ENCODE measurements at regions not wholly inside any gene's neighbourhood (a gene's known extent, or its start where the extent isn't known, plus 50 kb on each side); places are given as distances from the start of the nearest gene placed in this dataset.

DNA sequence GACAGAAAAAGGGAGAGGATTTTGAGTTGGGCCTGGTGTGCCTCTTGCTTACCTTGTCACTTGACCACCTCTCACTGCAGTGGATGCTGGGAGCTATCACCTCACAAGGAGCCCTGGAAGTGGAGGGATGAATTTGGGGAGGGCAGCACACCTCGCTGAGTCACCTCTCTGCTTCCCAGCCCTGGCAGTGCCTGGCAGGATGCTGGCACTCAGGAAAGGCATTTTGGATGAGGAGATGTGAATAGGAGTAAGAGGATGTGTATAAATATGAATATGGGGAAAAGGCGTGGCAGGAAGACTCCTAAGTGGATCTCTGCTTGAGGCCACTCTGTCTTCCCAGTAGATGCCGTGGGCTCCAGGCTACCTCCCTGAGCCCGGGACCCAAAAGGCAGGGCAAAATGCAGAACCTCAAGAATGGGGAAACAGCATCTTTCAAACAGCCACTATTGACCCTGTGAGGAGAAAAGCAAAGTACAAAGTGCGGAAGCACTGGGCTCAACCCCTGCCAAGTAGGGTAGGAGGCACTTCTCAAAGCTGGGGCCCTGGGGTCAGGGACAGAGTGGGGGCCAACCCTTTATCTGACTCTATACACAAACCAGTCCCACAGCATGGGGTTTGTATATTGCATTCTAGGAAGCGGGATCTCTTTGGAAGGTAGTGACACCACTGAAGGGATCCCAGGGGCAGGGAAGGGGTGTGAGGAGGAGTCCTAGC, 164.5 kb upstream of the GLI2 start:
- Histone ChIP-seq H3K9me3 (no peaks in the 10 kb centered on the region), H3K27me3 (no peaks in the 10 kb centered on the region), H3K4me3 (replicated peaks in 1 of 3) (no peak overlapping the region), H3K4me1 (peaks cover 18 to 27% of the 10 kb centered on the region in 2 donors), H3K36me3 (no peaks in the 10 kb centered on the region), H3K27ac (no peak overlapping the region)
- DNase-seq, result no peak
- intact Hi-C loops (cut with DNase I), result no loop called here
- 88 to 93% methylated on average over 6 of the region's 6 CpGs for WGBS, 2 donors
- TF ChIP-seq, protein P1, sequence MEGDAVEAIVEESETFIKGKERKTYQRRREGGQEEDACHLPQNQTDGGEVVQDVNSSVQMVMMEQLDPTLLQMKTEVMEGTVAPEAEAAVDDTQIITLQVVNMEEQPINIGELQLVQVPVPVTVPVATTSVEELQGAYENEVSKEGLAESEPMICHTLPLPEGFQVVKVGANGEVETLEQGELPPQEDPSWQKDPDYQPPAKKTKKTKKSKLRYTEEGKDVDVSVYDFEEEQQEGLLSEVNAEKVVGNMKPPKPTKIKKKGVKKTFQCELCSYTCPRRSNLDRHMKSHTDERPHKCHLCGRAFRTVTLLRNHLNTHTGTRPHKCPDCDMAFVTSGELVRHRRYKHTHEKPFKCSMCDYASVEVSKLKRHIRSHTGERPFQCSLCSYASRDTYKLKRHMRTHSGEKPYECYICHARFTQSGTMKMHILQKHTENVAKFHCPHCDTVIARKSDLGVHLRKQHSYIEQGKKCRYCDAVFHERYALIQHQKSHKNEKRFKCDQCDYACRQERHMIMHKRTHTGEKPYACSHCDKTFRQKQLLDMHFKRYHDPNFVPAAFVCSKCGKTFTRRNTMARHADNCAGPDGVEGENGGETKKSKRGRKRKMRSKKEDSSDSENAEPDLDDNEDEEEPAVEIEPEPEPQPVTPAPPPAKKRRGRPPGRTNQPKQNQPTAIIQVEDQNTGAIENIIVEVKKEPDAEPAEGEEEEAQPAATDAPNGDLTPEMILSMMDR (IDR thresholded peaks at IDR 0.05), result no peak
- TF ChIP-seq POLR2A (IDR thresholded peaks at IDR 0.05), result no peak

DNA sequence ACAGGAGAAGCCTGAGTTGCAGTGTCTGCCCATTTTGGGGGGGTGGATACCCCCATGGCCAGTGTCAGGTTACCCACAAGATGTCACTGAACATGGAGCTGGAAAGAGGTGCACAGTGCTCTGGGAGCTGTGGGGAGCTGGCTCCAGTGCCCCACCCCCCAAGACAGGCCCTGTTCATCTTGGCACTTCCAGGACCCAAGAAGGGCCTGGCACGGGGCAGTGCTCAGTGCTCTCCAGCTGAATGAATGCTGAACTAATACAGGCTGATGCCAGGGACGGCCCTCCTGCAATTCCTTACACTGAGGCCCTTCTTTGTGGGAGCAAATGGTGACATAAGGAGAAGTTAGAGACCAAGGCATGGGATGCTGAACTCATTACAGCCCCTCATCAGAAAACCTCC, 163.4 kb upstream of the GLI2 start:
- H3K27me3 ChIP-seq, result no peaks in the 10 kb centered on the region
- no peak overlapping the region for H3K27ac ChIP-seq
- no peaks in the 10 kb centered on the region for H3K9me3 ChIP-seq
- H3K4me1 ChIP-seq, result peaks cover 17 to 24% of the 10 kb centered on the region in 2 donors
- no peaks in the 10 kb centered on the region for H3K36me3 ChIP-seq
- 35% methylated on average over 2 of the region's 2 CpGs; no CpG with 5 or more reads in 1 of the 2 donors for WGBS, 2 donors
- DNase-seq, result no peak
- H3K4me3 ChIP-seq (replicated peaks in 1 of 3), result no peak overlapping the region
- TF ChIP-seq, protein P1 (IDR thresholded peaks at IDR 0.05), result no peak
- no peak for TF ChIP-seq POLR2A (IDR thresholded peaks at IDR 0.05)
- intact Hi-C loops (cut with DNase I), result no loop called here

DNA sequence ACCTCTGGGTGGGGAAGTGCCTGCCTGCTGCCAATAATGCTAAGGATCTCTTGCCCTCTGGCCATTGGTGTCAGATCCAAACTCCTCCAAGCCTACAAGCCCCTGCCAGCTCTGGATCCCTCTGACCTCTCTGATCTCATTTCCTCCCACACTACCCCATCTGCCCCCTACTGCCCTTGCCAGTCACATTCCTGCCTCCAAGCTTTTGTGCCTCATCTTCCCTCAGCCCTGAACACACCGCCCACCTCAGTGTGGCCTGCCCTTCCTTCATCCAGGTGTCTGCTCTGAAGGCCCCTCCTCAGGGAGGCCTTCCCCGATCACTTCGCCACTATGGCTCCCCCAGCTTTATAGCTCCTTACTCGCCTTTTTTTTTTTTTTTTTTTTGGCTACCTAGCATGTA, 161.0 kb upstream of the GLI2 start:
- WGBS, 2 donors, result 90 to 93% methylated on average over 4 of the region's 4 CpGs
- intact Hi-C loops (cut with DNase I), result no loop called here
- no peak for TF ChIP-seq POLR2A (IDR thresholded peaks at IDR 0.05)
- TF ChIP-seq, protein P1 (IDR thresholded peaks at IDR 0.05), result no peak

DNA sequence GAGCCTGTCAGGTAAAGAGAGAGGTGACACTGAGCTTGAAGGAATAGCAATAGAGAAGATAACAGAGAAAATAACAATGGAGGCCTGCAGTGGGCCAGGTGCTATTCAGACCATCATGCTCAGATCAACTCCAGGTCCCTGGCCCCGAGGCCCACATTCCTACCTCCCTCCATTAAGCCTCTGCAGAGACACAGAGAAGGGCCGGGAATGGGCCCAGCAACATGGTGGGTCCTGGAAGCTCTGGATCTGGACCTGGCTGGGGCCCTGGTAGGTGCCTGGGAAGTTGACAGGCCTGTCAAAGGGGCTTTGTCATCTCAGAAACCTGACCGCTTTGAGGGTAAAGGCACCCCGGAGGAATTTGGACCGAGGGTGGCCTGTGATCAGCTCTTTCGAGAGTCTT, 159.7 kb upstream of the GLI2 start:
- H3K27me3 ChIP-seq, result no peaks in the 10 kb centered on the region
- H3K4me1 ChIP-seq, result peaks cover 9 to 10% of the 10 kb centered on the region in 2 donors
- WGBS, 2 donors, result 97% methylated on average over 6 of the region's 6 CpGs
- no peaks in the 10 kb centered on the region for H3K36me3 ChIP-seq
- no peak for DNase-seq
- TF ChIP-seq, protein P1 (IDR thresholded peaks at IDR 0.05), result no peak
- TF ChIP-seq POLR2A (IDR thresholded peaks at IDR 0.05), result no peak
- intact Hi-C loops (cut with DNase I), result no loop called here
- H3K27ac ChIP-seq, result no peak overlapping the region
- H3K9me3 ChIP-seq, result no peaks in the 10 kb centered on the region
- no peak overlapping the region for H3K4me3 ChIP-seq (replicated peaks in 1 of 3)

More for the DNA sequence above, 161.0 kb upstream of the GLI2 start:
- no peak overlapping the region for H3K4me3 ChIP-seq (replicated peaks in 1 of 3)
- DNase-seq, result no peak
- no peaks in the 10 kb centered on the region for H3K9me3 ChIP-seq
- no peaks in the 10 kb centered on the region for H3K36me3 ChIP-seq
- H3K27ac ChIP-seq, result no peak overlapping the region
- no peaks in the 10 kb centered on the region for H3K27me3 ChIP-seq
- H3K4me1 ChIP-seq, result peaks cover 9 to 10% of the 10 kb centered on the region in 2 donors
